ENCODE measurements at regions not wholly inside any gene's neighbourhood (a gene's known extent, or its start where the extent isn't known, plus 50 kb on each side); places are given as distances from the start of the nearest gene placed in this dataset.

DNA sequence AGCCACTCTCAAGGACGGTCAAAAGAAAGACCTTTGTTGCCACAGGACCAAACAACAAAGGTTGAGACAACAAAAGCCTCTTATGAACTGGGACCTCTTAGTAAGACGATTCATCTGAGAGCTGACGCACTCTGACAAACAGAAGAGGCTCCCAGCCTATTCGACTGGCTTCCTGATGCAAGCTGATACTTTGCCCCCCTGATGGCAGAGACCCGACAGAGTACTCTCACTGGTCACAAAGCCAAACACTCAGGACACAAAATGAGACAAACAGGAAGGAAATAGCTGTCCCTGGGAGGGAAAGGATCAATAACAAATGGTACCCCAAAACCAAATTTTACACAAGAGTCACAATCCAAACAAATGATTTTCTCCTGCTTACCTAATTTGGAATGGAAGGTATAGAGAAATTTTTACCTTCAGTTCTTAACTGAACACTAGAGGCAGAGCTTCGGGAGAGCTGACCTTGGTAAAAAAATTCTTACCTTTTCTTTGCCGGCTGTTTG is 75.2 kb upstream of the PLAC8 start:
- Mint-ChIP-seq H3K4me1 (ENCODE audit: low read depth) (no peaks in the 10 kb centered on the region), H3K9me3 (no peaks in the 10 kb centered on the region), H3K4me3 (no peak overlapping the region), H3K27ac (no peak overlapping the region), H3K27me3 (no peaks in the 10 kb centered on the region), H3K36me3 (ENCODE audit: low read depth) (no peaks in the 10 kb centered on the region)
- DNase-seq: no peak

DNA sequence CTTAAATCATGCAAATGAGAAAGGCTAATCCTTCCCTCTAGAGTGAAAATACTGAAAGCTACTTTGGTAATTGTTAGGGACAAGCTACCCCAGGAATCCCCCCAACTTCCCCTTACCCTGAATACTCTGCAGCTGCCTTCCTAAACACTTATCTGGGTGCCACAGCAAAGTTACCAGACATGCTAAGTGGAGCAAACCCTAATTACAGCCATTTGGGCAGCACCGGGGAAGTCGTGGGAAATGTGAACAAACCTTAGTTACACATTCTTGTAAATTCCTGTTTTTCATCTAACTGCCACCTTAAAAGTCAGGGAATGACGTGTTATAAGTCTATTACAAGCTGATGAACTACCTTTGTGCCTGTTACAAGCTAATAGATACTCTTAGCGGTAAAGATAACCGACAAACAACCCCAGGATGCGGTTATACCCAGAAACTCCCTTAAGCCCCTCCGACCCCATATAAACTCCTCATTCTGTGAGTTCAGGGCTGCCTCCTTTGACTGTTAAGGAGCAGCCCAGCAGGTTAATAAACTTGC is 66.0 kb upstream of the PLAC8 start:
- H3K27me3 Mint-ChIP-seq: no peaks in the 10 kb centered on the region
- H3K4me1 Mint-ChIP-seq (ENCODE audit: low read depth): no peaks in the 10 kb centered on the region
- no peaks in the 10 kb centered on the region for H3K9me3 Mint-ChIP-seq
- H3K4me3 Mint-ChIP-seq: no peak overlapping the region
- H3K27ac Mint-ChIP-seq: no peak overlapping the region
- no peaks in the 10 kb centered on the region for H3K36me3 Mint-ChIP-seq (ENCODE audit: low read depth)
- no peak for DNase-seq

DNA sequence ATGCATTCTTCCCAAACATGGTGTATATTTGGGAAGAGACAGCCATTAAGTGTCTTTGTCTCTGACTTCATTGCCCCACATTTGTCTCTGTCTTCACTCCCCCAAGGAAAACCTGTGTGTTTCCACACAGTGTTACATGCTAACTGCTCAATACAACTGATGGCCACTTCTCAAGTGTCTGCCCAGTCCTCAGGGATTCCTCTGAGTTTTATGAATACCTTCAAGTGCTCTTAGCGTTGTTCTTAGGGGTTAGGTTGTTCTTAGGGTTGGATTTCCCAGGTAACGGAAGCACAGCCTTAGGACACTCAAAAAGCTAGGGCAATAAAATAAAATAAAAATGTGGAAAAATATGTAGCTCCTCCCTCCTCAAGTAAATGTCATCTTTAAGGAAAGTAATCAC is 64.7 kb upstream of the PLAC8 start:
- no peak for DNase-seq
- no peaks in the 10 kb centered on the region for H3K9me3 Mint-ChIP-seq
- no peaks in the 10 kb centered on the region for H3K4me1 Mint-ChIP-seq (ENCODE audit: low read depth)
- H3K4me3 Mint-ChIP-seq: no peak overlapping the region
- H3K27ac Mint-ChIP-seq: no peak overlapping the region
- H3K27me3 Mint-ChIP-seq: no peaks in the 10 kb centered on the region
- H3K36me3 Mint-ChIP-seq (ENCODE audit: low read depth): no peaks in the 10 kb centered on the region

DNA sequence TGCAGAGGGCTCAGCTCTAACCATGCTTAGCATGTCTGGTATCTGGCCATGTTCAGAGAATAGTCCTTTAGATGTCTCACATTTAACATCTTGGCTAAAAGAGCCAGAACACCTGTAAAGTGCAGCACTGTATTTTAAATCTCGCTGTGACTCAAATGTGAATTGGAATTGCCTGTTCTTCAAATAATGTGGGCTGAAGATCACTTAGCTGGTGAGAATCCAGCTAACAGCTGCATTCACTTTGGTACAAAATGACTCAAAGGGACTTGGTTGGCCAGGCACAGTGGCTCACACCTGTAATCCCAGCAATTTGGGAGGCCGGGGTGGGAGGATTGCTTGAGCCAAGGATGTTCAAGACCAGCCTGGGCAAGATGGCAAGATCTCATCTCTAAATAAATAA is 63.5 kb upstream of the PLAC8 start:
- H3K4me3 Mint-ChIP-seq: no peak overlapping the region
- H3K27ac Mint-ChIP-seq: no peak overlapping the region
- H3K36me3 Mint-ChIP-seq (ENCODE audit: low read depth): no peaks in the 10 kb centered on the region
- H3K4me1 Mint-ChIP-seq (ENCODE audit: low read depth): no peaks in the 10 kb centered on the region
- DNase-seq: no peak
- H3K27me3 Mint-ChIP-seq: no peaks in the 10 kb centered on the region
- H3K9me3 Mint-ChIP-seq: no peaks in the 10 kb centered on the region

DNA sequence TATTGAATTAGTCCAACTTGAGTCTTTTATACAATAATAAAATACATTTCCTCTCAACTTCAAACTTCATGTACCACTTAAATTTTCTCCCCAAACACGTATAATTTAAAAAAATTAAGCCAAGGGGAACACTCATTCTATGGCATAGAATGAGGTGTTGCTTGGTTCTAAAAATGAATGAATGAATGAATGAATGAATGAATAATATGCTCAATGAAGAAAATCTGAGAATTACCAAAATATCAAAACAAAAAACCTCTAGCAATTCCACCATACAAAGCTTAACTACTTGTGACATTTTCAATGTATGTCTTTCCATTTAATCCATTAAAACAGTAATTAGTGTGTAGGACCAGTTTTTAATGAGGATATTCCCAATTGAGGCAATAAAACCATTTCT is 62.7 kb upstream of the PLAC8 start:
- DNase-seq: no peak
- H3K27ac Mint-ChIP-seq: no peak overlapping the region
- H3K4me1 Mint-ChIP-seq (ENCODE audit: low read depth): no peaks in the 10 kb centered on the region
- no peak overlapping the region for H3K4me3 Mint-ChIP-seq
- H3K36me3 Mint-ChIP-seq (ENCODE audit: low read depth): no peaks in the 10 kb centered on the region
- no peaks in the 10 kb centered on the region for H3K9me3 Mint-ChIP-seq
- no peaks in the 10 kb centered on the region for H3K27me3 Mint-ChIP-seq

DNA sequence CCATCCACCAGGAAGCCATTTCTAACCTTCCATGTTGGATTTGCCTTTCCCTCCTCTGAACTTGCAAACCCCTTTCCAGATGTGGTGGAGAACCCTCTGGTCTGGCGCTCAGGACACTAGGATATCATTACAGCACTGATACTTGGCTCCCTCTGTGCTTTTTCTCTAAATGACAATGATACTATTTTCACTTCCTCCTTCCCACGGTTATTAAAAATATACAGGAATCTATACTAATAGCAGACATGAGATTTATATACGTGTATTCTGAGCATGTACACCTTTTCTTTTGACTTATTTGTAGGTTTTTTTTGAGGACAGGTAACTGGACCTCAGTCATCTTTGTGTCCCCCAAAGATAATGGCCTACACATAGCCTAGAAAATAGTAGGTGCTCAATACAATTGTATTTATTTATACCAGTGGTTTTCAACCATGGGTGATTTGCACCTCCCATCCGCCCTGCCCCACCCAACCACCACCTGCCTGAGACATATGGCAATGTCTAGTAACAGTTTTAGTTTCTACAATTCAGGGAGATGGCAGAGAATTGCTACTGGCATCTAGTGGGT is 60.4 kb upstream of the PLAC8 start:
- peaks cover 4% of the 10 kb centered on the region for H3K4me1 Mint-ChIP-seq (ENCODE audit: low read depth)
- no peaks in the 10 kb centered on the region for H3K27me3 Mint-ChIP-seq
- H3K27ac Mint-ChIP-seq: no peak overlapping the region
- no peaks in the 10 kb centered on the region for H3K9me3 Mint-ChIP-seq
- no peak for DNase-seq
- no peaks in the 10 kb centered on the region for H3K36me3 Mint-ChIP-seq (ENCODE audit: low read depth)
- H3K4me3 Mint-ChIP-seq: no peak overlapping the region

DNA sequence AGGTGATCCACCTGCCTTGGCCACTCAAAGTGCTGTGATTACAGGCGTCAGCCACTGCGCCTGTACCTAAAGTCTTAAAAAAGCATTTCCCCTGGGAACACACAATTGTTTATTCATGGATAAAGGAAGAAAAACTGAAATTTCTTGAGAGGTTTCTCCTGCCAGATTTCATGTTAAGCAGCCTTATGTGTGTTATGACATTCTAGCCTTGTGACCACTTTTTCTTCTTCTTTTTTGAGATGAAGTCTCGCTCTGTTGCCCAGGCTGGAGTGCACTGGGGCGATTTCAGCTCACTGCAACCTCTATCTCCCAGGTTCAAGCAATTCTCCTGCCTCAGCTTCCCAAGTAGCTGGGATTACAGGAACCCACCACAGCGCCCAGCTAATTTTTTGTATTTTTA is 57.8 kb upstream of the PLAC8 start:
- H3K9me3 Mint-ChIP-seq: no peaks in the 10 kb centered on the region
- DNase-seq: no peak
- H3K4me1 Mint-ChIP-seq (ENCODE audit: low read depth): peaks cover 4% of the 10 kb centered on the region
- no peak overlapping the region for H3K4me3 Mint-ChIP-seq
- no peaks in the 10 kb centered on the region for H3K27me3 Mint-ChIP-seq
- H3K27ac Mint-ChIP-seq: no peak overlapping the region
- H3K36me3 Mint-ChIP-seq (ENCODE audit: low read depth): no peaks in the 10 kb centered on the region

DNA sequence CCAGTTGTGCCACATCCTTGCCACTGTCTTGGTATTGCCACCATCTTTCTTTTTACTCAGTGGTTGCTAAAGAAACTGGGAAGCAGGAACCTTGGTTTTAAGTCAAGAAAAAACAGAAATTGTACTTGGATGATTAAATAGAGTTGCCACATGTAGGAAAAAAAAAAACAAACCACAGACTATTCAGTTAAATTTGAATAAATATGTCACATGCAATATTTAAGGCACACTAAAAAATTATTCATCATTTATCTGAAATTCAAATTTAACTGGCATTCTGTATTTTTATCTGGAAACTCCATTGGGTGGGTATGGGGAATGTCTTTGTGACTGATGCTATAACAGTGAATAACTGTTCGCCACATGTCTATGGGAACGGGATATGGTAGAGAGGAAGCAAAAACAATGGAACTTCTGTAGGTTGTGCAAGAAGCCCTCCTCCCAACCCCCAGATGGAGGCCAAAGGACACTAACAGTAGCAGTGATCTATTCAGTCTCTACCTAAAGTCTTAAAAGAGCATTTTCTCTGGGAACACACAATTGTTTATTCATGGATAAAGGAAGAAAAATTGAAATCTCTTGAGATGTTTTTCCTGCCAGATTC is 57.0 kb upstream of the PLAC8 start:
- no peaks in the 10 kb centered on the region for H3K36me3 Mint-ChIP-seq (ENCODE audit: low read depth)
- H3K4me3 Mint-ChIP-seq: no peak overlapping the region
- no peaks in the 10 kb centered on the region for H3K27me3 Mint-ChIP-seq
- H3K4me1 Mint-ChIP-seq (ENCODE audit: low read depth): peaks cover 10% of the 10 kb centered on the region
- H3K27ac Mint-ChIP-seq: no peak overlapping the region
- no peak for DNase-seq
- no peaks in the 10 kb centered on the region for H3K9me3 Mint-ChIP-seq

DNA sequence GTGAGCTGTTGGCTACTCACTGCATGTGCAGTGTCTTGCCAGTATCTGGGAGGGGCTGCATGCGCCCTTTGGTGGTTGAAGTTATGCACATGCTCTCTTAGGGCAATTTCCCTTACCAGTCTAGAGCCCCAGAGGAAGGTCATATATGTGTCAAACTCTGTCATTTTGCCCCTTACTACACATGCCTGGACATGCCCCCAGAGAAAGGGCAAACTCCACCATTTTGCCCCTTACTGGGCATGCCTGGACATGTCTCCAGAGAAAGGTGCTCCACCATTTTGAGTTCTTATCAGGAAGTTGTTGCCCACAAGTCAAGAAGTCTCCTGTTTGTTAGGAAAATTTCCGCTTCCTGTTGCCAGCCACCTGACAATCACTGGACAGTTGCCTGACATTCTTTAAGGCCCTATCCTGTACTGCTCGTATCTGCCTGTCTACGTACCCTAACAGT is 56.4 kb upstream of the PLAC8 start:
- Mint-ChIP-seq H3K4me3 (no peak overlapping the region), H3K27ac (no peak overlapping the region), H3K27me3 (no peaks in the 10 kb centered on the region), H3K4me1 (ENCODE audit: low read depth) (peaks cover 15% of the 10 kb centered on the region), H3K9me3 (no peaks in the 10 kb centered on the region), H3K36me3 (ENCODE audit: low read depth) (no peaks in the 10 kb centered on the region)
- no peak for DNase-seq

Measured in activated T-cell treated with anti-CD3 and anti-CD28 coated beads, Interleukin-2, amount 50 U/mL, for 24 hours (primary cell).